Epidermal melanocyte (primary cell): ENCODE measurements at regions not wholly inside any gene's neighbourhood (a gene's known extent, or its start where the extent isn't known, plus 50 kb on each side); places are given as distances from the start of the nearest gene placed in this dataset.

Source experiments
- DNase-seq: peaks from one replicate; pipeline ENCODE4 v3.0.0; 2011; ENCODE audit warnings: low spot score; ENCODE audit not compliant: insufficient read length

GRCh38 chr6:85193339-85193738, 256.5 kb upstream of the NT5E start:
- no peak for DNase-seq

DNA sequence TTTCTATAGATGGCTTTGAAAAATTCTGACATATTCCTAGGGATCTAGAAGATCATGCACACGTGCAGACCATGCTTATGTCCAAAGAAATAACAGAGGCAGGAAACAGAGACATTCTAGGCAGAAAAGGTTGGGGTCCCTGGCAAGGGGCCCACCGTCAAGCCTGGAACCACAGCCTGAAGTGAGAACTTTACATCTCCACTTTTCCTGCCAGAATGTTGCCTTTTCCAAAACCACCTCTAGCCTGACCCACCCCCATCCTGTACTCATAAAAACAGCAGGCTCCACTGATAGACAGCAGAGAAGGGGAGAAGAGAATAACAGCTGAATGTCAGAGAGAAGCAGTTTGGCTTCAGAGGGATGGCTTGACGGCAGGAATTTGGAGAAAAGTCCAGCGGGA, 257.3 kb upstream of the NT5E start:
- DNase-seq, result no peak

- DNase-seq, result no peak
These were observed 257.7 kb upstream of the NT5E start for GRCh38 chr6:85192186-85192585.

DNA sequence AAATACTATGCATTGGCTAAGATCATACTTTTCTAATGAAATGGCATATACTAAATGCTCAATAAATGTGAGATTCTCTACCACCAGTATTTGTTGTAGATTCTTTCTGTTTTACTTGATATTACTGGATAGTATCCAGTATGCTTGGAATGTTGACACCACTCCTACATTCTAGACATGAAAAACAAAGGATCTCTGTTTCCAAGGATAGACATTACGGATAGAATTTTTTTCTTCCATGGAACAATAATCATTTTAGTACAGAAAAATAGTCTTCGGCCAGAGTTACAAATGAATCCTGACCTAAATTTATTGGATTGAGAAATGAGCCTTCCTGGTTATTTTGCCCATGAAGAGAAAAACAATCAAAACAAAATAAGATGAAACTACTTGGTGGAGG, 258.2 kb upstream of the NT5E start:
- DNase-seq, result no peak

DNA sequence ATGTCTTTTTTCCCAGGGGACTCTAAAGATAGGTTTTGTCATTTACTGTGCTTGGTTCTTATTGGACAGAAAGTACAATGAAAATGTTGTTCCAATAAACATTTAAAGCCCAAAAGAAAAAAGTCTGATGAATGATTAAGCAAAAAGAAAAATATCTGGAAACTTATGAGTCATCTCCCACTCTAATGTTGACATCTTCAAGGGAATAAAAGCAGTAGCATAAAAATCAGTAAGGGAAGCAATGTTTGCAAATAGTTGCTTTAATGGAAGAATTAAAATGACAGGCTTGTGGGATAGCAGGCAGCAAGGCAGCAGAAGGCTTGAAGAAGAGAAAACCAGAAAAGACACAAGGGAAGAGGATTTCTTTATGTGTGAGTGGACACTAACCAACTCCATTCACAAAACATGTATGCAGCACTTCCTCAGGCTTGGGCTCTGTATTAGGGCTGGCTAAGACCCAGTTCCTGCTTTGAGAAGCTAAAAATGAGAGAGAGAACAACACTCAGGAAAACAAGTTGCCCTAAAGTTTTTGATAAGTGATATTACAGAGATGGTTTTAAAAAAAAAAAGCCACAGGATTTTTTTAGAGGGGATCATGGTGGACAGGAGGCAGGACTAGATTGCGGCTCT, 263.2 kb upstream of the NT5E start:
- DNase-seq, result no peak

GRCh38 chr6:85185977-85186376, 263.9 kb upstream of the NT5E start:
- no peak for DNase-seq

DNA sequence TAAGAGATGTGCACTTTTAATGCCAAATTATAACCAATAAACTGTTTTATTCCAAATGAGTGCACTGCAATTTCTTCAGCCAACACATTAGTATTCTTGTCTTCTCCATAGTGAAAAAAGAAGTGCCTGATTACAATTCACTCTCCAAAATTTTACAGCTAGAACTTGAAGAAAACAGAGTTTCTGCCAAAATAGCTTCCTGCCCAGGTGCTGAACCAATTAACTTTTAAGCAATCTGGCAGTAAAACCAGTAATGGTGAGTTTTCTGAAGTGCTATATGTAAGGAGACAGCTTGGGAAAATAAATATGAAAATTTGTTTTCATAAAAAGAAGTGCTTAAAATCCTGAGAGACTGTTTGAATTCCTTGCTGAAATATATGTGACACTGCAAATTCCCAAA, 266.0 kb upstream of the NT5E start:
- no peak for DNase-seq

- no peak for DNase-seq
These were observed 277.2 kb upstream of the NT5E start for GRCh38 chr6:85172705-85173104.

GRCh38 chr6:85172161-85172560, 277.7 kb upstream of the NT5E start:
- DNase-seq, result no peak

DNA sequence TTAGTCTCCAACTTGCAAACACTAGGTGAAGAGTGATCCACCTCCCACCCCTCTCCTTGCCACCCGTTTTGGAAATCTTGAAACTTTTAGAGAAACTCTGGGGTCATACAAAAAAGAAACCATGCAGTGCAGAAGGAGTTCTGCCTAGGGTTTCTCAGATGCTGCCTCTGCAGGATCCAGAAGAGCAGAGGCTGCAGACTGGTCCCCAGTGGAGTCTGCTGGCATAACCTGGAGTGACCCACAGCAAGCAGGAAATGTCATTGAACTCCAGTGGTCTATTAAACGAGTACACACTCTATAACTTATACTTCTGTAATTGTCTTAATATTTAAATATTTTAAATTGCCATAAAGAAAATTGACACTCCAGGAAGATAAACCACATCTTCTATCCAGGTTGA, 280.7 kb upstream of the NT5E start:
- DNase-seq, result no peak

DNA sequence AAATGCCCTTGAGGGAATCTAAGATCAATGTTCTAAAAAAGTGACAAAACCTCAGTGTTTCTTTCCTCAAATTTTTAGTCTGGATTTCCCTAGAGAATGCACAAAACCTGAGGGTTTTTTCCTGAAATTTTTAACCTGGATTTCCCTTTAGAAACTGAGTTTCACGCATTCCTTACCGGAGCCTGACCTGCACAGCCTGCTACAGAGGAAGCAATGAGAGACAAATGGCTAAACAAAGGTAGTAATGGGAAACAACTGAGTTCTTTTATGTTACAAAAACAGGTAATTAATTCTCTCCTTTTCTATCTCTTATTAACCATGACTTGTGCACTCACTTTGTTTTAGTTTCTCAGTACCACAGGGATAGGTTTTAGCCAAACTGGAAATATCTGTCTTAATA, 281.7 kb upstream of the NT5E start:
- no peak for DNase-seq

GRCh38 chr6:85166114-85166741, 283.7 kb upstream of the NT5E start:
- no peak for DNase-seq

- DNase-seq, result no peak
These were observed 286.5 kb upstream of the NT5E start for GRCh38 chr6:85163156-85164080.

- DNase-seq, result no peak
These were observed 292.6 kb upstream of the NT5E start for GRCh38 chr6:85157311-85157710.

DNA sequence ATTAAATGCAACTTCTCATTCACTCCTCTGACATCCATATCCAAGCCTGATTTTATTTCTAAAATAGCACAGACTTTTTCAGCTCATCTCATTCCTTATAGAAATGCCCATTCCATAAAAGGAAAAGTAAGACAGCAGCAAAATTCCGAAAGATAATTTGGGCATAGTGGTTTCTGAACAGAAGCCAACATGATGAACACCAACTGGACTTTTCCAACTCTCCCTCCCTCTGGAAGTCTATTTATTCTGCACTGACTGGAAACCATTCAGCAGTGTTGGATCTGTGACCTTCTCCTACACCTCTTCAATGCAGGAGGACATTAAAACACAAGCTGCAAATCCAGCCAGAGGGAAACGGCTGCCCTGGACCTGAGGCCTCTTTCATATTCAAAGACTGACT, 306.2 kb upstream of the NT5E start:
- no peak for DNase-seq

- DNase-seq, result no peak
These were observed 312.0 kb upstream of the NT5E start for GRCh38 chr6:85137865-85138264.

- DNase-seq, result no peak
These were observed 313.6 kb upstream of the NT5E start for GRCh38 chr6:85136310-85136709.

GRCh38 chr6:85135376-85136094, 314.3 kb upstream of the NT5E start:
- no peak for DNase-seq

- no peak for DNase-seq
These were observed 315.7 kb upstream of the NT5E start for GRCh38 chr6:85134172-85134571.

GRCh38 chr6:85132091-85132490, 317.8 kb upstream of the NT5E start:
- DNase-seq, result no peak

- no peak for DNase-seq
These were observed 319.1 kb upstream of the NT5E start for GRCh38 chr6:85130743-85131142.

DNA sequence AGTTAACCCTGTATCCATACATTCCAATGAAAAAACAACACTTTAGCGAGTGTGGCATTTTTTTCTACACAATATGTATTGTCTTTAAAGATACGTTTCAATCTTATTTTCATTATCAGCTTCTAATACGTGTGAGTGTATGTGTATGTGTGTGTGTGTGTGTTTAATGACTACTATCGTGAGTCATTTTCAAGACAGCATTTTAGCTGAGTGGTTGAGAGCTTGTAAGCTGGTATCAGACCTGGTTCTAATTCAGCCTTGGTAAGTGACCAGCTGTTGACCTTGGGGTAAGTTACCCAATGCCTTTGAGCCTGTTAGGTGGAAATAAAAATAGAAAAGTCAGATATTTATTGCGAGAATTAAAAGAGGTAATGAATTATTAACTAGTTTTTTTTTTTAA, 320.0 kb upstream of the NT5E start:
- no peak for DNase-seq
